Common myeloid progenitor, CD34-positive (primary cell): ENCODE measurements at regions not wholly inside any gene's neighbourhood (a gene's known extent, or its start where the extent isn't known, plus 50 kb on each side); places are given as distances from the start of the nearest gene placed in this dataset.

Source experiments
- CTCF ChIA-PET: fragments of 350-600 bp; sonication (Branson Sonifier 250); formaldehyde crosslinking; loops from one replicate; lab custom pipeline; 2021; ENCODE audit warnings: antibody characterized with exemption; lab: Charles Lee
- POLR2A ChIA-PET: fragments of 350-600 bp; sonication (Branson Sonifier 250); formaldehyde crosslinking; loops from one replicate; lab custom pipeline; 2021; ENCODE audit warnings: antibody characterized with exemption; lab: Charles Lee
- DNase-seq, 3 donors: peaks; one replicate each; pipeline versions ENCODE4 v3.0.0 to v3.0.0-alpha.2; 2013
- H3K27ac ChIP-seq, 2 experiments: 1 replicate in 1 of 2; 2 replicates in 1 of 2; pipeline ENCODE4 v1.7.0; 2013; ENCODE audit warnings: inconsistent platforms in 2 of 2, low read length in 2 of 2, mild to moderate bottlenecking in 2 of 2, low read depth in 1 of 2, moderate library complexity in 1 of 2; ENCODE audit not compliant: severe bottlenecking in 2 of 2, insufficient read depth in 1 of 2, poor library complexity in 1 of 2
- H3K27me3 ChIP-seq, 5 experiments: replicated peaks in 2 of 5; 1 replicate in 3 of 5; 2 replicates in 2 of 5; pipeline versions ENCODE4 v1.6.1 to v1.7.0; 2013; ENCODE audit warnings: low read length in 4 of 5, mild to moderate bottlenecking in 2 of 5, moderate library complexity in 2 of 5, inconsistent platforms in 1 of 5; ENCODE audit not compliant: insufficient read depth in 5 of 5, control insufficient read depth in 4 of 5
- H3K36me3 ChIP-seq, 4 experiments: 1 replicate in 2 of 4; 2 replicates in 2 of 4; pipeline versions ENCODE4 v1.6.1 to v1.7.0; 2013; ENCODE audit warnings: low read length in 3 of 4, control low read depth in 1 of 4, mild to moderate bottlenecking in 1 of 4; ENCODE audit not compliant: control insufficient read depth in 4 of 4, insufficient read depth in 4 of 4
- H3K4me1 ChIP-seq, 4 experiments: 1 replicate in 3 of 4; 2 replicates in 1 of 4; pipeline versions ENCODE4 v1.6.1 to v1.7.1; 2013; ENCODE audit warnings: low read length in 3 of 4, mild to moderate bottlenecking in 3 of 4, control low read depth in 1 of 4, inconsistent platforms in 1 of 4, moderate library complexity in 1 of 4; ENCODE audit not compliant: control insufficient read depth in 4 of 4, insufficient read depth in 4 of 4; ENCODE audit errors: control extremely low read depth in 1 of 4
- H3K4me3 ChIP-seq, 7 experiments: 1 replicate in 4 of 7; 2 replicates in 3 of 7; pipeline versions ENCODE4 v1.5.1 to v1.7.0; 2013; ENCODE audit warnings: mild to moderate bottlenecking in 7 of 7, low read length in 6 of 7, moderate library complexity in 6 of 7, inconsistent platforms in 2 of 7, low read depth in 2 of 7, control low read depth in 1 of 7; ENCODE audit not compliant: insufficient read depth in 4 of 7, control insufficient read depth in 1 of 7; ENCODE audit errors: extremely low read depth in 1 of 7
- H3K9me3 ChIP-seq, 5 experiments: 1 replicate in 4 of 5; 2 replicates in 1 of 5; pipeline versions ENCODE4 v1.6.1 to v1.7.1; 2013; ENCODE audit warnings: low read length in 4 of 5, mild to moderate bottlenecking in 2 of 5, inconsistent platforms in 1 of 5, low read depth in 1 of 5, moderate library complexity in 1 of 5; ENCODE audit not compliant: control insufficient read depth in 4 of 5, insufficient read depth in 2 of 5; ENCODE audit errors: control extremely low read depth in 1 of 5
- WGBS: methylation state at CpG from one replicate; pipeline ENCODE4 v1.1.5; 2013; ENCODE audit not compliant: insufficient coverage; 5-methylcytosine and 5-hydroxymethylcytosine counted together

GRCh38 chr15:88707771-88708654 is 69.2 kb downstream of the ISG20 start:
- ChIA-PET CTCF (no interaction called here), POLR2A (no interaction called here)
- no peak for DNase-seq
- Histone ChIP-seq H3K4me3 (no peak overlapping the region), H3K27me3 (peaks cover 2 to 24% (median 14%) of the 10 kb centered on the region in 5 experiments), H3K4me1 (peaks cover 0 to 12% (median 3%) of the 10 kb centered on the region in 4 experiments), H3K36me3 (no peaks in the 10 kb centered on the region), H3K9me3 (peaks cover 0 to 2% (median 0%) of the 10 kb centered on the region in 5 experiments), H3K27ac (no peak overlapping the region)
- WGBS: 82% methylated on average over 7 of the region's 8 CpGs

GRCh38 chr15:88708655-88709054 is 69.8 kb downstream of the ISG20 start:
- ChIA-PET POLR2A (no interaction called here), CTCF (no interaction called here)
- no peak overlapping the region for H3K4me3 ChIP-seq
- H3K36me3 ChIP-seq: no peaks in the 10 kb centered on the region
- H3K27ac ChIP-seq: no peak overlapping the region
- WGBS: 81% methylated on average over 6 of the region's 8 CpGs
- DNase-seq: no peak
- H3K9me3 ChIP-seq: peaks cover 0 to 2% (median 0%) of the 10 kb centered on the region in 5 experiments
- peaks cover 0 to 12% (median 3%) of the 10 kb centered on the region in 4 experiments for H3K4me1 ChIP-seq
- peaks cover 6 to 24% (median 18%) of the 10 kb centered on the region in 5 experiments for H3K27me3 ChIP-seq

DNA sequence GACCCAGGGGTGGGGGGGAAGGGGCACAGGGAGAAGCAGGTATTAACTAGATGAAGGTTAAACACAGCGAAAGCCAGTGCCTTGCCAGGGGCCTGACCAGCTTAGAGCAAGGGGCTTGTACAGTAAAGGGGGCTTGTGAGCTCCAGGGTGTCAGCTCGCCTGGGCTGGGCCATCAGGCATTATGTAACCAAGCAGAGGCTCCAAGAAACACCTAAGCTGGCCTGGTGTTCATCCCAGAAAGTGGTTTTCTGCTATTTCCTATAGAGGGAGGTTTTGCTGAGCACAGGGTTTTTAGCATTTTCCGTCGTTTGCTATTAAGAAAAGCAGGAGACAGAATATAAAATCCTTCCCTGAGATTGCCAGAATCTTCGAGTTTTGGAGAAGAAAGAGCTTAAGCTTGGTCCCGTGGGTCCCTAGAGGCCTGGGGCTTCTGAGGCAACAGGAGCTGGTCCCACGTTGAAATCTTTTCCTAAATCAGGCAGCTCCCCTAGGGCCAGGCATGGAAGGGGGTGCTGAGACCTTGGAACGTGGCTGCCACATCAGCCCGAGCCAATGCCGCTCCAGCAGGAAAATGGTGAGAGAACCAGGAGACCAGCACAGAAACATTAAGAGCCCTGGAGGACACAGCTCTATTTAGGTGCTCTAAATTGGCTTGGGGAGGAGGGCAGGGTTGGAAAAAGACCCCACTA is 71.4 kb downstream of the ISG20 start:
- ChIA-PET POLR2A (interaction anchor here (1.0 kb wide), 1 partner anchor 16 kb away, joined by 3 read pairs; no protein-coding TSS in a partner anchor), CTCF (interaction anchor here (0.7 kb wide), 1 partner anchor 72 kb away, joined by 3 read pairs; the partner anchor contains the start of gene ISG20)
- Histone ChIP-seq H3K9me3 (no peaks in the 10 kb centered on the region), H3K36me3 (no peaks in the 10 kb centered on the region), H3K4me3 (no peak overlapping the region), H3K27ac (no peak overlapping the region), H3K27me3 (peaks cover 0 to 19% (median 16%) of the 10 kb centered on the region in 5 experiments), H3K4me1 (peaks cover 0 to 7% (median 3%) of the 10 kb centered on the region in 4 experiments)
- WGBS: 83% methylated on average over 7 of the region's 10 CpGs
- DNase-seq: no peak

DNA sequence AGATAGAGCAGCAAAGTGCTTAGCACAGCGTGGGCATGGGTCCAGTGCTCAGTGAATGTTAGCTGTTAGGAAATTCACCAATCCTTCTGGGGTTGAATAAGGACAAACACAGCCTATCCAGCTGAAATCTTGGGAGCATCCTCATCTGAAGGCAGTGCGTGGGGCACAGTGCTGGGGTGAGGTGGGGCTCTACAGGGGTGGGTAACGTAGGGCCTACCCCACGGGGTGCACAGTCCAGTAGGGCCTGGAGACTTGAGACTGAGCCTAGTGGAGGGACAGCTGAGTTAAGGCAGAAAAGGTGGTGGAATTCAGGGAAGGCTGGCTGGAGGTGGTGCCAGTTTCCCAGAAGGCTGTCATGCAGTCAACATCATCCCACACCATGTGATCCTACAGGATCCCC is 73.0 kb downstream of the ISG20 start:
- H3K4me3 ChIP-seq: no peak overlapping the region
- POLR2A ChIA-PET: no interaction called here
- H3K27me3 ChIP-seq: peaks cover 0 to 13% (median 8%) of the 10 kb centered on the region in 5 experiments
- WGBS: 88% methylated on average over 4 of the region's 4 CpGs
- no peaks in the 10 kb centered on the region for H3K36me3 ChIP-seq
- DNase-seq: no peak
- H3K9me3 ChIP-seq: no peaks in the 10 kb centered on the region
- CTCF ChIA-PET: no interaction called here
- H3K4me1 ChIP-seq: no peaks in the 10 kb centered on the region
- no peak overlapping the region for H3K27ac ChIP-seq

- peaks cover 0 to 10% (median 5%) of the 10 kb centered on the region in 5 experiments for H3K27me3 ChIP-seq
- 93% methylated on average over 7 of the region's 9 CpGs for WGBS
- H3K27ac ChIP-seq: no peak overlapping the region
- H3K4me3 ChIP-seq: no peak overlapping the region
- ChIA-PET CTCF (interaction anchor here (0.6 kb wide), 1 partner anchor 164 kb away, joined by 3 read pairs; no protein-coding TSS in a partner anchor), POLR2A (no interaction called here)
- H3K4me1 ChIP-seq: no peaks in the 10 kb centered on the region
- no peaks in the 10 kb centered on the region for H3K9me3 ChIP-seq
- H3K36me3 ChIP-seq: no peaks in the 10 kb centered on the region
- DNase-seq: no peak
Measured at GRCh38 chr15:88714782-88715372, 76.1 kb downstream of the ISG20 start.

DNA sequence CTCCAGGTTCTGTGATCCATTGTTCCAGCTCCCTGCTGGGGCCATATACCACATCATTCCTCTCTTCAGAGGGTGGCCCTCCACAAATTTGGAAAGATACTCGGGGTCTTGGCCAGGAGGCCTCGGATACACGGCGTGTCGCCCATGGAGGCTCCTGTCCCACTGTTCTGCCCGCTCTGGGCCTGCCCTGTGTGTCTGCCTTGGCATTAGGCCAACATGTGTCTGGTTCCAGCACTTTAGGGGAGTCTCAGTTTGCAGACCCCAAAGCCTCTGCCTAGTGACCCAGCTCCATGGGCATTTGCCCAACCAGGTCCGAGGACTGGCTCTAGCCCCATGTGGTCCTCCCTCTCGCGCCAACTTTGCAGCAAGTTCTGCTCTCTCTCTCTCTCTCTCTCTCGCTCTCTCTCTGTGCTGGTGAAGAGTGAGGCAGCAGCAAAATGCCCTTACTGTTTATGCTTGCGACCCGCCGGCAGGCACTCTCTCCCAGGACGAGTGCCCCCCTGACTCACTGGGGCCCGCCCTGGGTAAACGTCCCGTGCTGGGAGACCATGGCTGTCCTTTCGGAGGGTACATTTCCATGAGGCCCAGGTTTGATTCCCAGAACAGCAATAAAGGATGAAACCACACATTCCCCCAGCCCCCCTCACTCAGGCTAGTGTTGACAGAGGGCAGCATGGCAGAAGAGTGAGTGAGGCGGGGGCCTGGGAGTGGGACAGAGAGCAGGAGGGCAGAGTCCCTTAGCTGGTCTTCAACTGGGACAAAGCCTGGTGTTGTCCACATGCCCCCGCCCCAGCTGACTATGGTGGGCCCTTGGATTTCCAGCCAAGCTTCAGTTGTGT is 77.9 kb downstream of the ISG20 start:
- no peak for DNase-seq
- no peak overlapping the region for H3K27ac ChIP-seq
- no peaks in the 10 kb centered on the region for H3K4me1 ChIP-seq
- peaks cover 0 to 8% (median 5%) of the 10 kb centered on the region in 5 experiments for H3K27me3 ChIP-seq
- no peaks in the 10 kb centered on the region for H3K36me3 ChIP-seq
- POLR2A ChIA-PET: no interaction called here
- CTCF ChIA-PET: no interaction called here
- H3K4me3 ChIP-seq: no peak overlapping the region
- no peaks in the 10 kb centered on the region for H3K9me3 ChIP-seq
- 92% methylated on average over 16 of the region's 20 CpGs for WGBS
